ENCODE measurements at regions not wholly inside any gene's neighbourhood (a gene's known extent, or its start where the extent isn't known, plus 50 kb on each side); places are given as distances from the start of the nearest gene placed in this dataset.
A peak's percentile ranks its signal among the peaks of the same experiment; 100 is the strongest.

GRCh38 chr5:7068156-7068555, 327.8 kb upstream of the ADCY2 start:
- peaks cover 4 to 7% of the 10 kb centered on the region in 2 experiments; a peak in 2 of 4 replicates for H3K4me1 Mint-ChIP-seq
- H3K4me2 ChIP-seq (ENCODE audit: insufficient read depth, insufficient read length, low read length), result no peak overlapping the region

More at GRCh38 chr5:7068156-7068555, 327.8 kb upstream of the ADCY2 start:
- Mint-ChIP-seq H3K27me3 (ENCODE audit: low read depth) (no peaks in the 10 kb centered on the region; the same call in 1 of the 2 replicates), H3K36me3 (ENCODE audit: insufficient read depth in 1 of 3, low read depth in 3 of 3) (no peaks in the 10 kb centered on the region; a peak in 2 of 7 replicates), H3K9me3 (peaks cover 2 to 3% of the 10 kb centered on the region in 2 experiments; a peak in 4 of 5 replicates), H3K4me3 (no peak overlapping the region), H3K27ac (no peak overlapping the region)
- Histone ChIP-seq H3K56ac (ENCODE audit: insufficient read length, low read depth, low read length) (no peak overlapping the region), H4K8ac (replicated peaks; ENCODE audit: insufficient read length, low read depth, low read length) (no peak overlapping the region), H3K79me2 (ENCODE audit: insufficient read depth, low read length) (no peaks in the 10 kb centered on the region), H3K4ac (ENCODE audit: low read depth, low read length) (no peak overlapping the region), H2AFZ (ENCODE audit: low read length) (no peak overlapping the region), H3K79me1 (ENCODE audit: insufficient read depth, low read depth, low read length, poor library complexity, severe bottlenecking) (no peaks in the 10 kb centered on the region), H2BK12ac (ENCODE audit: insufficient read length, low read depth, low read length) (no peak overlapping the region), H3K14ac (ENCODE audit: insufficient read depth, low read length) (no peak overlapping the region), H2AK5ac (ENCODE audit: insufficient read length, low read length) (no peak overlapping the region), H3K23me2 (ENCODE audit: insufficient read length, low read depth, low read length, poor library complexity, severe bottlenecking) (no peaks in the 10 kb centered on the region), H2BK5ac (ENCODE audit: insufficient read length, low read length) (no peak overlapping the region), H3K18ac (ENCODE audit: insufficient read length, low read depth, low read length) (no peak overlapping the region), H3K27ac (ENCODE audit: insufficient read length, low read depth, low read length) (no peak overlapping the region), H4K5ac (ENCODE audit: insufficient read length, low read depth, low read length) (no peak overlapping the region), H2BK20ac (ENCODE audit: low read depth, low read length, poor library complexity, severe bottlenecking) (no peak overlapping the region), H4K91ac (ENCODE audit: insufficient read length, low read depth, low read length) (no peak overlapping the region), H3K9ac (ENCODE audit: extremely low read depth, insufficient read length, low read length) (no peak overlapping the region), H3K9me3 (ENCODE audit: control insufficient read depth, low read depth, low read length) (no peaks in the 10 kb centered on the region), H3K27me3 (ENCODE audit: insufficient read depth, low read length) (no peaks in the 10 kb centered on the region), H2BK15ac (ENCODE audit: low read depth, low read length) (no peak overlapping the region), H3K23ac (ENCODE audit: insufficient read length, low read depth, low read length) (peak overlapping the region; percentile 10), H2BK120ac (ENCODE audit: low read depth, low read length, poor library complexity, severe bottlenecking) (no peak overlapping the region), H3K4me1 (ENCODE audit: insufficient read depth, low read length) (no peaks in the 10 kb centered on the region), H3T11ph (ENCODE audit: low read length) (no peak overlapping the region), H4K20me1 (ENCODE audit: control insufficient read depth, insufficient read depth, insufficient read length) (no peaks in the 10 kb centered on the region)
- DNase-seq, result no peak
- TF ChIP-seq, protein P1, sequence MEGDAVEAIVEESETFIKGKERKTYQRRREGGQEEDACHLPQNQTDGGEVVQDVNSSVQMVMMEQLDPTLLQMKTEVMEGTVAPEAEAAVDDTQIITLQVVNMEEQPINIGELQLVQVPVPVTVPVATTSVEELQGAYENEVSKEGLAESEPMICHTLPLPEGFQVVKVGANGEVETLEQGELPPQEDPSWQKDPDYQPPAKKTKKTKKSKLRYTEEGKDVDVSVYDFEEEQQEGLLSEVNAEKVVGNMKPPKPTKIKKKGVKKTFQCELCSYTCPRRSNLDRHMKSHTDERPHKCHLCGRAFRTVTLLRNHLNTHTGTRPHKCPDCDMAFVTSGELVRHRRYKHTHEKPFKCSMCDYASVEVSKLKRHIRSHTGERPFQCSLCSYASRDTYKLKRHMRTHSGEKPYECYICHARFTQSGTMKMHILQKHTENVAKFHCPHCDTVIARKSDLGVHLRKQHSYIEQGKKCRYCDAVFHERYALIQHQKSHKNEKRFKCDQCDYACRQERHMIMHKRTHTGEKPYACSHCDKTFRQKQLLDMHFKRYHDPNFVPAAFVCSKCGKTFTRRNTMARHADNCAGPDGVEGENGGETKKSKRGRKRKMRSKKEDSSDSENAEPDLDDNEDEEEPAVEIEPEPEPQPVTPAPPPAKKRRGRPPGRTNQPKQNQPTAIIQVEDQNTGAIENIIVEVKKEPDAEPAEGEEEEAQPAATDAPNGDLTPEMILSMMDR (conservative IDR thresholded peaks at IDR 0.05), result no peak
- WGBS (ENCODE audit: extremely low coverage, insufficient read length, low lambda C conversion rate), result no CpG with 5 or more reads among the region's 6 CpGs

Measured in H9 (cell line).